SK-N-SH (cell line): ENCODE measurements at regions not wholly inside any gene's neighbourhood (a gene's known extent, or its start where the extent isn't known, plus 50 kb on each side); places are given as distances from the start of the nearest gene placed in this dataset.

ENCODE experiments used
- CTCF ChIA-PET: fragments of 300-600, 350-600 bp; formaldehyde crosslinking; extraction: SDS; loops from one replicate; lab custom pipeline; 2021; lab: Yijun Ruan, JAX
- POLR2A ChIA-PET: fragments of 350-600 bp; sonication (Branson Sonifier 250); formaldehyde crosslinking; extraction: SDS; loops from one replicate; lab custom pipeline; 2020; ENCODE audit warnings: antibody characterized with exemption, inconsistent platforms; lab: Yijun Ruan, JAX
- DNase-seq: peaks from one replicate; pipeline ENCODE4 v3.0.0; 2012
- H2AFZ ChIP-seq: fragments of 200-600 bp; sonication (generic); 2 replicates; pipeline ENCODE4 v1.8.1; 2016; ENCODE audit warnings: antibody characterized with exemption, mild to moderate bottlenecking, low read depth
- H3F3A ChIP-seq: fragments of 200-600 bp; sonication (generic); replicated peaks from 2 replicates; pipeline ENCODE3; 2016; ENCODE audit warnings: antibody characterized with exemption, mild to moderate bottlenecking; ENCODE audit not compliant: insufficient read depth
- H3K27ac ChIP-seq, 2 experiments: fragments of 200-500 bp in 1 of 2; fragments of 200-600 bp in 1 of 2; sonication (Bioruptor generic) in 1 of 2; sonication (generic), shearing (Covaris generic) in 1 of 2; 2 replicates each; pipeline versions ENCODE4 v1.5.1 to v1.6.1; 2014 to 2016; ENCODE audit warnings: low read depth in 2 of 2, inconsistent platforms in 1 of 2, low read length in 1 of 2, mild to moderate bottlenecking in 1 of 2, mixed read lengths in 1 of 2
- H3K27me3 ChIP-seq: fragments of 200-600 bp; sonication (generic), shearing (Covaris generic); 2 replicates; pipeline ENCODE4 v1.6.1; 2016; ENCODE audit warnings: mixed run types; ENCODE audit not compliant: insufficient read depth
- H3K36me3 ChIP-seq, 2 experiments: fragments of 200-500 bp in 1 of 2; fragments of 200-600 bp in 1 of 2; sonication (Bioruptor generic) in 1 of 2; sonication (generic) in 1 of 2; replicated peaks in 1 of 2; 2 replicates each; pipeline versions ENCODE3 to v1.5.1; 2014 to 2016; ENCODE audit warnings: low read length in 1 of 2, mild to moderate bottlenecking in 1 of 2; ENCODE audit not compliant: insufficient read depth in 2 of 2, control insufficient read depth in 1 of 2
- H3K4me1 ChIP-seq, 2 experiments: fragments of 200-500 bp in 1 of 2; fragments of 200-600 bp in 1 of 2; sonication (Bioruptor generic) in 1 of 2; sonication (generic), shearing (Covaris generic) in 1 of 2; 2 replicates each; pipeline versions ENCODE4 v1.5.1 to v1.6.1; 2014 to 2016; ENCODE audit warnings: low read depth in 1 of 2, low read length in 1 of 2, mixed run types in 1 of 2; ENCODE audit not compliant: insufficient read depth in 2 of 2, control insufficient read depth in 1 of 2
- H3K4me2 ChIP-seq: fragments of 200-600 bp; sonication (generic), shearing (Covaris generic); 2 replicates; pipeline ENCODE4 v1.6.1; 2017; ENCODE audit warnings: mixed run types
- H3K4me3 ChIP-seq, 2 experiments: fragments of 200-500 bp in 1 of 2; fragments of 200-600 bp in 1 of 2; sonication (Bioruptor generic) in 1 of 2; sonication (generic), shearing (Covaris generic) in 1 of 2; 2 replicates each; pipeline versions ENCODE4 v1.5.1 to v1.8.1; 2014 to 2016; ENCODE audit warnings: low read depth in 2 of 2, inconsistent platforms in 1 of 2, low read length in 1 of 2, mild to moderate bottlenecking in 1 of 2, mixed read lengths in 1 of 2, moderate library complexity in 1 of 2
- H3K79me2 ChIP-seq: fragments of 200-600 bp; sonication (generic); 2 replicates; pipeline ENCODE4 v1.8.1; 2017; ENCODE audit warnings: mild to moderate bottlenecking; ENCODE audit not compliant: insufficient read depth
- H3K9ac ChIP-seq: fragments of 200-600 bp; sonication (generic); 2 replicates; pipeline ENCODE4 v1.6.1; 2017; ENCODE audit warnings: mixed run types
- H3K9me2 ChIP-seq: fragments of 200-600 bp; sonication (generic); 2 replicates; pipeline ENCODE4 v1.6.1; 2017; ENCODE audit warnings: mixed run types
- H3K9me3 ChIP-seq: fragments of 200-600 bp; sonication (generic); 2 replicates; pipeline ENCODE4 v1.6.1; 2017; ENCODE audit warnings: mixed run types, mild to moderate bottlenecking, moderate library complexity
- H4K20me1 ChIP-seq: fragments of 200-600 bp; sonication (generic); 2 replicates; pipeline ENCODE4 v1.6.1; 2017; ENCODE audit warnings: mild to moderate bottlenecking, mixed run types; ENCODE audit not compliant: insufficient read depth
- CHD2 ChIP-seq: fragments of 150-350 bp; IDR thresholded peaks from 2 replicates; pipeline ENCODE4 v1.6.1; 2018; ENCODE audit warnings: low read length; ENCODE audit not compliant: partially characterized antibody
- ELF1 ChIP-seq: IDR thresholded peaks from 2 replicates; pipeline ENCODE4 v1.4.0; 2012
- EP300 ChIP-seq, 2 experiments: IDR thresholded peaks; 2 replicates each; pipeline versions ENCODE4 v1.4.0 to v1.6.1; 2012; ENCODE audit warnings: borderline replicate concordance in 1 of 2, low read depth in 1 of 2, low read length in 1 of 2
- EZH2phosphoT487 ChIP-seq: fragments of 200-600 bp; sonication (generic); IDR thresholded peaks from 2 replicates; pipeline ENCODE4 v1.6.1; 2017; ENCODE audit warnings: low read depth, mixed run types, mild to moderate bottlenecking, antibody characterized with exemption, moderate library complexity, borderline replicate concordance
- FOXJ3 ChIP-seq: sonication (generic); formaldehyde crosslinking; IDR thresholded peaks from 2 replicates; pipeline ENCODE4 v1.5.1; 2020; ENCODE audit warnings: mild to moderate bottlenecking, missing genetic modification reagents
- FOXM1 ChIP-seq: IDR thresholded peaks from 2 replicates; pipeline ENCODE4 v1.4.0; 2012; ENCODE audit warnings: low read depth, mild to moderate bottlenecking
- GABPA ChIP-seq: IDR thresholded peaks from 2 replicates; pipeline ENCODE4 v1.4.0; 2012; ENCODE audit warnings: low read depth, mild to moderate bottlenecking
- GATA2 ChIP-seq: sonication (generic); formaldehyde crosslinking; IDR thresholded peaks from 2 replicates; pipeline ENCODE4 v1.5.0; 2020; ENCODE audit warnings: mild to moderate bottlenecking, missing genetic modification reagents
- JUND ChIP-seq: IDR thresholded peaks from 2 replicates; pipeline ENCODE4 v1.4.0; 2012
- MEF2A ChIP-seq: IDR thresholded peaks from 2 replicates; pipeline ENCODE4 v1.4.0; 2012; ENCODE audit warnings: low read depth, borderline replicate concordance
- NFIC ChIP-seq: IDR thresholded peaks from 2 replicates; pipeline ENCODE4 v1.4.0; 2012; ENCODE audit warnings: borderline replicate concordance
- POLR2AphosphoS5 ChIP-seq: IDR thresholded peaks from 2 replicates; pipeline ENCODE4 v1.6.1; 2012; ENCODE audit warnings: low read depth, low read length
- REST ChIP-seq: IDR thresholded peaks from 2 replicates; pipeline ENCODE4 v1.6.1; 2012; ENCODE audit warnings: mild to moderate bottlenecking, low read depth, low read length, moderate library complexity
- TAF1 ChIP-seq: IDR thresholded peaks from 2 replicates; pipeline ENCODE4 v1.6.1; 2012; ENCODE audit warnings: low read depth, mild to moderate bottlenecking, low read length, moderate library complexity, borderline replicate concordance
- TCF12 ChIP-seq: IDR thresholded peaks from 2 replicates; pipeline ENCODE4 v1.4.0; 2012
- WGBS: methylation state at CpG from one replicate; pipeline ENCODE4 v1.1.6; 2017; ENCODE audit warnings: low lambda C conversion rate; 5-methylcytosine and 5-hydroxymethylcytosine counted together

- Histone ChIP-seq H3K9me3 (no peaks in the 10 kb centered on the region), H2AFZ (no peak overlapping the region), H3K9ac (no peak overlapping the region), H4K20me1 (no peaks in the 10 kb centered on the region), H3F3A (no peaks in the 10 kb centered on the region), H3K4me1 (peaks cover 0 to 3% of the 10 kb centered on the region in 2 experiments; a peak in 2 of 4 replicates), H3K36me3 (no peaks in the 10 kb centered on the region), H3K4me3 (no peak overlapping the region), H3K27me3 (no peaks in the 10 kb centered on the region), H3K79me2 (no peaks in the 10 kb centered on the region), H3K4me2 (no peak overlapping the region), H3K9me2 (no peaks in the 10 kb centered on the region), H3K27ac (no peak overlapping the region)
- no peak for DNase-seq
- ChIA-PET CTCF (interaction anchor here (1.1 kb wide), 1 partner anchor 14 kb away, joined by 5 read pairs; no protein-coding TSS in a partner anchor), POLR2A (no interaction called here)
- WGBS, result 21% methylated on average over 4 of the region's 4 CpGs
- TF ChIP-seq ELF1 (no peak), POLR2AphosphoS5 (no peak), EP300 (IDR thresholded peaks at IDR 0.05; ENCODE audit: borderline replicate concordance in 1 of 2, low read depth in 1 of 2, low read length in 1 of 2) (no peak), FOXJ3 (CRISPR knock-in tag) (no peak), NFIC (no peak), REST (no peak), GATA2 (no peak), JUND (no peak), TCF12 (no peak), EZH2phosphoT487 (no peak), CHD2 (no peak), FOXM1 (no peak), GABPA (no peak), MEF2A (no peak), TAF1 (no peak)
These were observed 1228.3 kb upstream of the WWC1 start for GRCh38 chr5:167063116-167063515.

- Histone ChIP-seq H4K20me1 (no peaks in the 10 kb centered on the region), H2AFZ (no peak overlapping the region), H3K36me3 (no peaks in the 10 kb centered on the region), H3K4me2 (no peak overlapping the region), H3K9ac (no peak overlapping the region), H3K79me2 (no peaks in the 10 kb centered on the region), H3K9me3 (no peaks in the 10 kb centered on the region), H3K27me3 (no peaks in the 10 kb centered on the region), H3F3A (no peaks in the 10 kb centered on the region), H3K4me3 (no peak overlapping the region), H3K4me1 (peaks cover 0 to 3% of the 10 kb centered on the region in 2 experiments; a peak in 2 of 4 replicates), H3K27ac (no peak overlapping the region), H3K9me2 (no peaks in the 10 kb centered on the region)
- DNase-seq, result peak; percentile 7
- TF ChIP-seq FOXJ3 (CRISPR knock-in tag) (no peak), EP300 (IDR thresholded peaks at IDR 0.05; ENCODE audit: borderline replicate concordance in 1 of 2, low read depth in 1 of 2, low read length in 1 of 2) (peak in 1 of 2 experiments; percentile 11; a peak in 1 of 4 replicates), GATA2 (peak; percentile 59)
- CTCF ChIA-PET, result interaction anchor here (1.1 kb wide), 1 partner anchor 15 kb away, joined by 5 read pairs; no protein-coding TSS in a partner anchor
- POLR2A ChIA-PET, result no interaction called here
- 43% methylated on average over 8 of the region's 8 CpGs for WGBS
These were observed 1227.7 kb upstream of the WWC1 start for GRCh38 chr5:167063788-167064187.
